Stimulated activated CD4-positive, alpha-beta T cell treated with anti-CD3 and anti-CD28 coated beads, Interleukin-4, amount 100 ng/mL, for 1 hour (primary cell): ENCODE measurements at regions not wholly inside any gene's neighbourhood (a gene's known extent, or its start where the extent isn't known, plus 50 kb on each side); places are given as distances from the start of the nearest gene placed in this dataset.

Experiments
- DNase-seq: peaks from one replicate; pipeline ENCODE4 v3.0.0-alpha.2; 2020

- no peak for DNase-seq
These were observed 81.6 kb upstream of the FAR2 start for GRCh38 chr12:29067430-29067829.

DNA sequence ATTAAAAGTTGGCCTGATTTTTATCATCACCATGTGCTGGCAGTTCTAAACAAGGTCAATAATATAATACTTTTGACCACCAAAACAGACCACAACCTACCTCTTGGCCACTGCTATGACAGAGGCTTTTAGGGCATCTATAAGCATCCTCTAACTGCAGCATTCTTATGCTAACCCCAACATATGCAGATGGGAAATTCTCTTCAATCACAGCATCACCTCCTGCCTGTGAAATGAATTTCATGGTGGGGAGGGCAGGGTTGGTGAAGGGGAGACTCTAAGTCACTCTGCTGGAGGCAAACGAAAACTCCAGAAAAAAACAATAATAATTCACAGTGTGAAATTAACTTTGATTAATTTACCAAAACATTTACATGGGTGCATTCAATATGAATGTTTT, 78.8 kb upstream of the FAR2 start:
- no peak for DNase-seq

- no peak for DNase-seq
These were observed 78.0 kb upstream of the FAR2 start for GRCh38 chr12:29071099-29071498.

DNA sequence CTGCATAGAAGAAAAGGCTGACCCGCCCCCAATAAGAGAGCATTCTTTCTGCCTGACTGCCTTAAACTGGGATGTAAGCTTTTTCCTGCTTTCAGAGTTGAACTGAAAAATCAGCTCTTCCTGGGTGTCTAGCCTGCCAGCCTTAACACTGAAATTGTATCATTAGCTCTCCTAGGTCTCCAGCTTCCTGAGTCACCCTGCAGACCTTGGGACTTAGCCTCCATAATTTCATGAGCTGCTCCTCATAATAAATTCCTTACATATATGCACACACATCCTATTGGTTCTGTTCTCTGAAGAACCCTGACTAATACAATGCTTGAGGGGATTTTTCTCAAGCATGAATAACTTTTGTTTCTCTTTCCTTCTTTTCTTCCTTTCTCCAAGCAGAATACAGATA, 76.4 kb upstream of the FAR2 start:
- DNase-seq, result no peak

DNA sequence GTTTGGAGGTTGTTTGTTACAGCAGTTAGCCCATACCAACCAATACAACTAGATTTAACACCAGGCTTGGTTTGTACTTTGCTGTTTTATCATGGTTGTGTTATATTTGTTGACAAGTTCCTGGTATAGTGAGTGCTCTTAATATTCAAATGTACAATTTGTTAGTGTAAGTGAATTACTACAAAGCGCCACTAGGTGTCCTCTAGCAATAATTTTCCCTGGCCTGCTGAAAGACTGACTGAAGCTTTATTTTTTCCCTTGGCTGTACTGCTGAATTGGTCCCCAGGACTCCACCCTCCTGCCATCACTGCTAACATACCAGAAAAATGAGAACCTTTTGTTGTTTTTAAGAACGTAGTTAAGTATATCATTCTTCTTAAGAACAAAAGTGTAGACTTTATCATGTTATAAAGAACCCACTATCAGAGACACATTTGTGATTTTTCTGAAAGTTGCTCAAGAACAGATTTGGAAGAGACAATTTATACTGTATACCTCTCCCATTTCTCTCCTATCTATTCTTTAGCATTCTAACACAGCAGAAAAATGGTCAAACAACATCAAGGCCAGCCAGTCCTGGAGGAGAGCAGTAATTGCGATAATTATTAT, 75.3 kb upstream of the FAR2 start:
- no peak for DNase-seq

- no peak for DNase-seq
These were observed 68.0 kb upstream of the FAR2 start for GRCh38 chr12:29081101-29081500.

GRCh38 chr12:29082522-29082921, 66.6 kb upstream of the FAR2 start:
- DNase-seq, result no peak

GRCh38 chr12:29086325-29087271, 62.5 kb upstream of the FAR2 start:
- no peak for DNase-seq

- DNase-seq, result no peak
These were observed 60.4 kb upstream of the FAR2 start for GRCh38 chr12:29088611-29089219.
